ENCODE measurements at regions not wholly inside any gene's neighbourhood (a gene's known extent, or its start where the extent isn't known, plus 50 kb on each side); places are given as distances from the start of the nearest gene placed in this dataset.
A peak's percentile ranks its signal among the peaks of the same experiment; 100 is the strongest.

GRCh38 chr11:113567097-113567496, 91.9 kb upstream of the DRD2 start:
- Histone ChIP-seq H3K9me3 (no peaks in the 10 kb centered on the region), H3K4me1 (replicated peaks) (no peaks in the 10 kb centered on the region), H3K27me3 (replicated peaks; ENCODE audit: insufficient read depth) (no peaks in the 10 kb centered on the region), H3K4me3 (no peak overlapping the region), H3K36me3 (no peaks in the 10 kb centered on the region), H3K27ac (no peak overlapping the region)
- TF ChIP-seq, protein P1, sequence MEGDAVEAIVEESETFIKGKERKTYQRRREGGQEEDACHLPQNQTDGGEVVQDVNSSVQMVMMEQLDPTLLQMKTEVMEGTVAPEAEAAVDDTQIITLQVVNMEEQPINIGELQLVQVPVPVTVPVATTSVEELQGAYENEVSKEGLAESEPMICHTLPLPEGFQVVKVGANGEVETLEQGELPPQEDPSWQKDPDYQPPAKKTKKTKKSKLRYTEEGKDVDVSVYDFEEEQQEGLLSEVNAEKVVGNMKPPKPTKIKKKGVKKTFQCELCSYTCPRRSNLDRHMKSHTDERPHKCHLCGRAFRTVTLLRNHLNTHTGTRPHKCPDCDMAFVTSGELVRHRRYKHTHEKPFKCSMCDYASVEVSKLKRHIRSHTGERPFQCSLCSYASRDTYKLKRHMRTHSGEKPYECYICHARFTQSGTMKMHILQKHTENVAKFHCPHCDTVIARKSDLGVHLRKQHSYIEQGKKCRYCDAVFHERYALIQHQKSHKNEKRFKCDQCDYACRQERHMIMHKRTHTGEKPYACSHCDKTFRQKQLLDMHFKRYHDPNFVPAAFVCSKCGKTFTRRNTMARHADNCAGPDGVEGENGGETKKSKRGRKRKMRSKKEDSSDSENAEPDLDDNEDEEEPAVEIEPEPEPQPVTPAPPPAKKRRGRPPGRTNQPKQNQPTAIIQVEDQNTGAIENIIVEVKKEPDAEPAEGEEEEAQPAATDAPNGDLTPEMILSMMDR (IDR thresholded peaks at IDR 0.05): no peak
- TF ChIP-seq POLR2A (IDR thresholded peaks at IDR 0.05) (no peak), POLR2AphosphoS5 (IDR thresholded peaks at IDR 0.05) (no peak)
- 92% methylated on average over 7 of the region's 7 CpGs for WGBS
- intact Hi-C loops (cut with DNase I): no loop called here
- DNase-seq (ENCODE audit: low spot score): no peak

GRCh38 chr11:113564527-113565130, 89.4 kb upstream of the DRD2 start:
- WGBS: 56% methylated on average over 4 of the region's 4 CpGs
- H3K4me1 ChIP-seq (replicated peaks): no peaks in the 10 kb centered on the region
- no peaks in the 10 kb centered on the region for H3K9me3 ChIP-seq
- no peaks in the 10 kb centered on the region for H3K27me3 ChIP-seq (replicated peaks; ENCODE audit: insufficient read depth)
- TF ChIP-seq POLR2A (IDR thresholded peaks at IDR 0.05): no peak
- TF ChIP-seq POLR2AphosphoS5 (IDR thresholded peaks at IDR 0.05): no peak
- TF ChIP-seq, protein P1 (IDR thresholded peaks at IDR 0.05): no peak
- H3K27ac ChIP-seq: no peak overlapping the region
- DNase-seq (ENCODE audit: low spot score): no peak
- intact Hi-C loops (cut with DNase I): no loop called here
- H3K4me3 ChIP-seq: no peak overlapping the region
- no peaks in the 10 kb centered on the region for H3K36me3 ChIP-seq

- Histone ChIP-seq H3K4me1 (replicated peaks) (no peaks in the 10 kb centered on the region), H3K36me3 (no peaks in the 10 kb centered on the region), H3K27ac (no peak overlapping the region), H3K4me3 (no peak overlapping the region), H3K9me3 (no peaks in the 10 kb centered on the region), H3K27me3 (replicated peaks; ENCODE audit: insufficient read depth) (no peaks in the 10 kb centered on the region)
- WGBS: 55% methylated on average over 3 of the region's 3 CpGs
- intact Hi-C loops (cut with DNase I): no loop called here
- DNase-seq (ENCODE audit: low spot score): no peak
- TF ChIP-seq POLR2AphosphoS5 (IDR thresholded peaks at IDR 0.05) (no peak), POLR2A (IDR thresholded peaks at IDR 0.05) (no peak)
- TF ChIP-seq, protein P1 (IDR thresholded peaks at IDR 0.05): no peak
Observed at GRCh38 chr11:113563766-113564526, 88.7 kb upstream of the DRD2 start.

DNA sequence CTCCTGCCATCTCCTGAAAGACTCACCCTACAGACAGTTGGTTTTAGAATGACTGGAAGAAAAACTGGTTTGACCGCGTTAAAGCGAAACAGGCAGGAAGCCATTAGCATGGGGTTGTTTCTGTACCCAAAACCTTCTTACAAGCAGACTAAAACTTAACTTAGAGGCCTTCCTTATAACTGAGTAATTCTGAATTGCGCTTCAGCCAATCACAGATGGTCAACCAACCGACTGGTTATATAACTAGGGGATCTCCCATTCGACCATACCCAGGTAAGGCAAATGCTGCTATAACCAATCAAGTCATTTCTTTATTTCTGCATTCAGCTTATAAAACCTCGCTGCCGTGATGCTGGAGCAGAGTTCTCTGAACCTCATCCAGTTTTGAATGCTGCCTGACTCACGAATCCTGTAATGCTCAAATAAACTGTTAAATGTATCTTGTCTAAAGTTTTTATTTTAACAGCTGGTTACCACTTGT, 87.8 kb upstream of the DRD2 start:
- no peaks in the 10 kb centered on the region for H3K4me1 ChIP-seq (replicated peaks)
- intact Hi-C loops (cut with DNase I): no loop called here
- H3K27ac ChIP-seq: no peak overlapping the region
- TF ChIP-seq POLR2AphosphoS5 (IDR thresholded peaks at IDR 0.05): peak; percentile 12
- TF ChIP-seq, protein P1 (IDR thresholded peaks at IDR 0.05): no peak
- no peaks in the 10 kb centered on the region for H3K9me3 ChIP-seq
- H3K4me3 ChIP-seq: no peak overlapping the region
- no peaks in the 10 kb centered on the region for H3K36me3 ChIP-seq
- H3K27me3 ChIP-seq (replicated peaks; ENCODE audit: insufficient read depth): no peaks in the 10 kb centered on the region
- DNase-seq (ENCODE audit: low spot score): peak; percentile 16
- 38% methylated on average over 9 of the region's 9 CpGs for WGBS

DNA sequence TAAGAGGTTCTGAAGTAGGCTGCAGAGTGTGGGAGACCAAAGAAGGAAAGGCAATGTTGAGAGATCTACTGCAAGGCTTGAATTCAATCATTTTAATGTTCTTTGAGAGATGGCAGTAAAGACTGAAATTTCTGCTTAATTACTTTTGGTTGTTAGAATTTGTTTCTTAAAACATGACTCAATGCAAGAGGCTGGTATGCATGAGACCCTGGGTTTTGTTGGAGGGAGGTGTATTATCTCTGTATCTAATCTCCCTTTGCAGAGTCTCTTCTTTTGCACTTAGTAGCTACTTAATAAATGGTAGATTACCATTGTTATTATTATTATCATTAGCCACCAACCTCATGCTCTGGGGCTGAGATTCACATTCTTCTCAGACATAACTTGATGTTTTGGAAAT, 87.4 kb upstream of the DRD2 start:
- Histone ChIP-seq H3K9me3 (no peaks in the 10 kb centered on the region), H3K36me3 (no peaks in the 10 kb centered on the region), H3K4me3 (no peak overlapping the region), H3K27ac (no peak overlapping the region), H3K27me3 (replicated peaks; ENCODE audit: insufficient read depth) (no peaks in the 10 kb centered on the region), H3K4me1 (replicated peaks) (no peaks in the 10 kb centered on the region)
- TF ChIP-seq, protein P1 (IDR thresholded peaks at IDR 0.05): no peak
- TF ChIP-seq POLR2A (IDR thresholded peaks at IDR 0.05) (no peak), POLR2AphosphoS5 (IDR thresholded peaks at IDR 0.05) (no peak)
- no peak for DNase-seq (ENCODE audit: low spot score)
- intact Hi-C loops (cut with DNase I): no loop called here
